HEK293 (cell line): ENCODE measurements at regions not wholly inside any gene's neighbourhood (a gene's known extent, or its start where the extent isn't known, plus 50 kb on each side); places are given as distances from the start of the nearest gene placed in this dataset.

Experiments
- ELK4 ChIP-seq: IDR thresholded peaks from 2 replicates; pipeline ENCODE4 v1.6.1; 2011; ENCODE audit warnings: mild to moderate bottlenecking, low read depth, low read length, borderline replicate concordance
- KLF1 ChIP-seq: fragments of 450-650 bp; formaldehyde crosslinking; IDR thresholded peaks from 2 replicates; pipeline ENCODE4 v1.5.1; 2016; ENCODE audit warnings: missing biosample characterization, missing genetic modification characterization
- KLF7 ChIP-seq: fragments of 450-650 bp; formaldehyde crosslinking; IDR thresholded peaks from 2 replicates; pipeline ENCODE4 v1.5.1; 2016; ENCODE audit warnings: missing biosample characterization, missing genetic modification characterization, borderline replicate concordance
- MZF1 ChIP-seq: fragments of 450-650 bp; formaldehyde crosslinking; IDR thresholded peaks from 2 replicates; pipeline ENCODE4 v1.5.1; 2017; ENCODE audit warnings: missing biosample characterization, missing genetic modification characterization, borderline replicate concordance
- ZBTB26 ChIP-seq: fragments of 450-650 bp; formaldehyde crosslinking; optimal IDR thresholded peaks from 2 replicates; pipeline ENCODE3; 2016; ENCODE audit warnings: missing biosample characterization, mild to moderate bottlenecking, missing genetic modification characterization
- ZNF776 ChIP-seq: fragments of 450-650 bp; formaldehyde crosslinking; IDR thresholded peaks from 2 replicates; pipeline ENCODE4 v1.5.0; 2017; ENCODE audit warnings: missing biosample characterization, missing genetic modification characterization, borderline replicate concordance
- TF ChIP-seq, protein P1 (sequence below): fragments of 450-650 bp; formaldehyde crosslinking; IDR thresholded peaks from 2 replicates; pipeline ENCODE4 v1.5.1; 2016; ENCODE audit warnings: missing biosample characterization, missing genetic modification characterization
- TF ChIP-seq, protein P2 (sequence below): fragments of 450-650 bp; formaldehyde crosslinking; IDR thresholded peaks from 2 replicates; pipeline ENCODE4 v1.5.1; 2016; ENCODE audit warnings: missing biosample characterization, missing genetic modification characterization

DNA sequence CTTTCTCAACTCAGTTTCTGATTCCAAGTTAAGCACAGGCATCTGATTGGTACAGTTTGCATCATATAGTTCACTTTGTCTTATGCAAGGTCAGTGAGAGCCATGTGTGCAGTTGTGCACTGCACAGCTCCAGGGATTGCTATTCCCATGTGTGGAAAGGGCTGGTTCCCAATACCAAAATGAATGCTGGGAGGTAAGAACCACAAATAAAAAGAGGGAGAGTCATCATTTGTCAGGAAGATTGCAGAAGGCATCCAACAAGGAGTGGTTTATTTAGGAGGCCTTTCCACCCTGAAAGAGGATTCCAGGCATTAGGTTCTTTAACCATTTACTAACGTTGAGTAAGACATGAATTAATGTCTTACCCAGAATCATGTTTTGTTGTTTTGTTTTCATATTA, 141.2 kb upstream of the ST6GAL2 start:
- TF ChIP-seq KLF1 (tag by site-specific recombination) (no peak), ZNF776 (tag by site-specific recombination) (no peak), ZBTB26 (no peak), ELK4 (no peak), MZF1 (tag by site-specific recombination) (no peak), KLF7 (tag by site-specific recombination) (no peak)
- TF ChIP-seq, protein P1, sequence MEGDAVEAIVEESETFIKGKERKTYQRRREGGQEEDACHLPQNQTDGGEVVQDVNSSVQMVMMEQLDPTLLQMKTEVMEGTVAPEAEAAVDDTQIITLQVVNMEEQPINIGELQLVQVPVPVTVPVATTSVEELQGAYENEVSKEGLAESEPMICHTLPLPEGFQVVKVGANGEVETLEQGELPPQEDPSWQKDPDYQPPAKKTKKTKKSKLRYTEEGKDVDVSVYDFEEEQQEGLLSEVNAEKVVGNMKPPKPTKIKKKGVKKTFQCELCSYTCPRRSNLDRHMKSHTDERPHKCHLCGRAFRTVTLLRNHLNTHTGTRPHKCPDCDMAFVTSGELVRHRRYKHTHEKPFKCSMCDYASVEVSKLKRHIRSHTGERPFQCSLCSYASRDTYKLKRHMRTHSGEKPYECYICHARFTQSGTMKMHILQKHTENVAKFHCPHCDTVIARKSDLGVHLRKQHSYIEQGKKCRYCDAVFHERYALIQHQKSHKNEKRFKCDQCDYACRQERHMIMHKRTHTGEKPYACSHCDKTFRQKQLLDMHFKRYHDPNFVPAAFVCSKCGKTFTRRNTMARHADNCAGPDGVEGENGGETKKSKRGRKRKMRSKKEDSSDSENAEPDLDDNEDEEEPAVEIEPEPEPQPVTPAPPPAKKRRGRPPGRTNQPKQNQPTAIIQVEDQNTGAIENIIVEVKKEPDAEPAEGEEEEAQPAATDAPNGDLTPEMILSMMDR (tag by site-specific recombination) = no peak
- TF ChIP-seq, protein P2, sequence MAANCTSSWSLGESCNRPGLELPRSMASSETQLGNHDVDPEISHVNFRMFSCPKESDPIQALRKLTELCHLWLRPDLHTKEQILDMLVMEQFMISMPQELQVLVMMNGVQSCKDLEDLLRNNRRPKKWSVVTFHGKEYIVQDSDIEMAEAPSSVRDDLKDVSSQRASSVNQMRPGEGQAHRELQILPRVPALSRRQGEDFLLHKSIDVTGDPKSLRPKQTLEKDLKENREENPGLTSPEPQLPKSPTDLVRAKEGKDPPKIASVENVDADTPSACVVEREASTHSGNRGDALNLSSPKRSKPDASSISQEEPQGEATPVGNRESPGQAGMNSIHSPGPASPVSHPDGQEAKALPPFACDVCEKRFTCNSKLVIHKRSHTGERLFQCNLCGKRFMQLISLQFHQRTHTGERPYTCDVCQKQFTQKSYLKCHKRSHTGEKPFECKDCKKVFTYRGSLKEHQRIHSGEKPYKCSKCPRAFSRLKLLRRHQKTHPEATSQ = no peak
